HG02970 (cell line): ENCODE measurements at regions not wholly inside any gene's neighbourhood (a gene's known extent, or its start where the extent isn't known, plus 50 kb on each side); places are given as distances from the start of the nearest gene placed in this dataset.
"Not testable (repeated sequence)": the region's sequence is repeated elsewhere in the genome, so short reads cannot be mapped to it uniquely, and the experiment has no call there.

Experiments used
- ATAC-seq: cut with Tn5 transposase; IDR thresholded peaks from one replicate; pipeline ENCODE4 v1.9.1; 2021; ENCODE audit warnings: mild to moderate bottlenecking, moderate library complexity, moderate number of reproducible peaks; ENCODE audit not compliant: unreplicated experiment, low FRiP score

DNA sequence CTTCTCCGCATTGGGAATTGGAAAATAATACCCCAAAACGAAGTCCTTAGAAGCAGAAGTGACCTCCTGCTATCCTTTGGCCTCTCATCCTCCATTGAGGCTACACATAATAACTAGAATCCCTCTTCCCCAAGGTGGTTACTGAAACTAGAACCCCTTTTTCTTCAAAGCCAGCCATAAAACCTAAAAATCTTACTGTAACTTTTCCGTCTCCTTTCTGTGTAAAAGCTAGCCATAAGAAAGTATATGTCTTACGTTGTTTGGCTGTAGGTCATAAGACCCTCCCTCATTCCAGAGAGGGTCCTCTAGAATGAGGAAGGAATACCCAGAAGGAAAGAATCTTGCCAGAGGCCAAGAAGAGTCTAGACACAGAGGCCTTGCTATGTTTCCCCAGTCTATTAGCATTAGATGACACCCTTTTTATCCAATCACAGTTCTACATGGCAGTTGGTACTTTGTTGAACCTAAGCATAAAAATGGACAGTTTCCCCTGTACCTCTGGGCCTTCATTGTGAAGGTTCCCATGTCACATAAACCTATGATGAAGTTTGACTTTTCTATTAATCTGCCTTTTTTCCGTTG, 133.9 kb upstream of the BTN3A2 start:
- no peak for ATAC-seq

DNA sequence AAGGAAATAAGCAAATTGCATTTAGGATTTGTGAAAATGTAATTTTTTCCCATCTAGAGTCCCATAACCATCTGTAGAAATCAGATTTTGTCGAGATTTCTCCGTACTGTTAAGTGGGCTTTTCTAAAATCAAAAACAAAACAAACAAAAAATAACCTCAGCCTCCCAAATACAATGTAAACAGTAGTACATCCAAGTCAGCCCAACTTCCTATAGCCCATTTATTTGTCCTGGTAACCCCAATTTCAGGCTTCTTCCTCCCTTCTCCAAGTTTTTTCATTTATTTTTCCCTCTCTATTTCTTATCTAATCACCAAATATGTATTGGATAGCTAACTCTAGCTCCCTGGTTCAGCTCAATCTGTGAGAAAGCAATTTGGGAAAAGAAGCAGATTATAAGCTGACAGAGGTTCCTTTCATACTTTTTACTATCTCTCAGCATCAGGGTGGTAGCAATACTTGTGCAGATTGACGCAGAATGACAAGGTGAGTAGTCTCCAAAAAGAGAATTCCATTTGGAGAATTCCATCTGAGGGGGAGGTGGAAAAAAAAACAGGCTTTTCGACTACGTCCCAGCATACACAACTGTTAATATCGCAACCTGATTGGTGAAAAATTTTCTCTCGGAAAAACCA, 132.6 kb upstream of the BTN3A2 start:
- no peak for ATAC-seq

DNA sequence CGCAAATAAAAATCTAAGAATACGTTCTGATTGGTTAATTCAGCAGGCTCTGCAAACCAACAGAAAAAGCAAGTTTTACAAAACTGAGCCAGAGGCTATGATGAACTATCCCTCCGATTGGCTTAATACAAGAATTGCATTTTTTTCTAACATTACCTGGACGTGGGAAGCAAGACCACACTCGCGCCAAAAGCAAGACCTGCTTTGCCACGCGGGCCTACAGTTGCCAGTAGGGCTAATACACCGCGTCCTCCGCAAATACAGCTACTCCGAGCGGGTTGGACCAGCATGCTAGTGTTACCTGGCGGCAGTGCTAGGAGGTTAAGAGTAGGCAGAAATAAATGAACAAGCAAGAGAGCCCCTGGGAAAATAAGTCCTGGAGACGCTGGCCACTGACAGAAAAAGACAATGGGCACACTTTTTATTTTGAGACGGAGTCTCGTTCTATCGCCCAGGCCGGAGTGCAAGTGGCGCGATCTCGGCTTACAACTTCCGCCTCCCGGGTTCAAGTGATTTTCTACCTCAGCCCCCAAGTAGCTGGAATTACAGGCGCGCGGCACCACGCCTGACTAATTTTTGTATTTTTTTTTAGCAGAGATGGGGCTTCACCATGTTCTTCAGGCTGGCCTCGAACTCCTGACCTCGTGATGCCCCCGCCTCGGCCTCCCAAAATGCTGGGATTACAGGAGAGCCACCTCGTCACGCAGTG, 131.9 kb upstream of the BTN3A2 start:
- ATAC-seq = peak; percentile 13

DNA sequence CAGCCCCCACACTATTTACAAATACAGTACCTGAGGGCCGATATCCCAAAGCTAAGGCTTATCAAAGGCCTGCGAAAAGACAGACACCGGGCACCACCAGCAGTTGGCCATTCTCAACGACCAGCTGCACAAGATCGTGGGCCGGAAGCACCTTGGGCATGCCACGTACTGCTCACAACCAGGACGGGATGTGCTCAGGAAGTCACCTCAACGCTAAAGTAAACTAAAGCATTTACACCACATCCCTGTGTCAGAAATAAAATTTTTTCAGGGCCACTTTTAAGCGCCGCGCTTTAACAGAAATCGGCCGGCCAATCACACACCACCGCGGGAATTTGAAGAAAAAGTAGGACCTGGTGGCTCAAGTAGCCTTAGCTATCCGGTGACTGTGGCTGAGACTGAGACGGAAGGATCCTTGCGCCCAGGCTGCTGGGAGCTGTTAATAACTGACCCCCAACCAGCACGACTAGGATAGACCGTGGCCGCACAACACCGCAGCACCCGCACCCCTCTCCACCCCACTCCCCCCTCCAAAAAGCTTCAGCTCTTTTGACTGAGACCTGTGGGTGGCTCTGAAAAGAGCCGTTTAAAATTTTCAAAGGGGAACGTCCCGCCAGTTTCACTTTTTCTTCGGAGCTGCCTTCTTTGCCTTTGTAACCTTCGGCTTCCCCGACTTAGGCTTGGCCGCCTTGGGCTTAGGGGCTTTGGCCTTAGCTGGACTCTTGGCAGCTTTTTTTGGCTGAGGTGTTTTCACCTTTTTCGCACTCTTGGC, 131.2 kb upstream of the BTN3A2 start:
- peak; percentile 40 for ATAC-seq

DNA sequence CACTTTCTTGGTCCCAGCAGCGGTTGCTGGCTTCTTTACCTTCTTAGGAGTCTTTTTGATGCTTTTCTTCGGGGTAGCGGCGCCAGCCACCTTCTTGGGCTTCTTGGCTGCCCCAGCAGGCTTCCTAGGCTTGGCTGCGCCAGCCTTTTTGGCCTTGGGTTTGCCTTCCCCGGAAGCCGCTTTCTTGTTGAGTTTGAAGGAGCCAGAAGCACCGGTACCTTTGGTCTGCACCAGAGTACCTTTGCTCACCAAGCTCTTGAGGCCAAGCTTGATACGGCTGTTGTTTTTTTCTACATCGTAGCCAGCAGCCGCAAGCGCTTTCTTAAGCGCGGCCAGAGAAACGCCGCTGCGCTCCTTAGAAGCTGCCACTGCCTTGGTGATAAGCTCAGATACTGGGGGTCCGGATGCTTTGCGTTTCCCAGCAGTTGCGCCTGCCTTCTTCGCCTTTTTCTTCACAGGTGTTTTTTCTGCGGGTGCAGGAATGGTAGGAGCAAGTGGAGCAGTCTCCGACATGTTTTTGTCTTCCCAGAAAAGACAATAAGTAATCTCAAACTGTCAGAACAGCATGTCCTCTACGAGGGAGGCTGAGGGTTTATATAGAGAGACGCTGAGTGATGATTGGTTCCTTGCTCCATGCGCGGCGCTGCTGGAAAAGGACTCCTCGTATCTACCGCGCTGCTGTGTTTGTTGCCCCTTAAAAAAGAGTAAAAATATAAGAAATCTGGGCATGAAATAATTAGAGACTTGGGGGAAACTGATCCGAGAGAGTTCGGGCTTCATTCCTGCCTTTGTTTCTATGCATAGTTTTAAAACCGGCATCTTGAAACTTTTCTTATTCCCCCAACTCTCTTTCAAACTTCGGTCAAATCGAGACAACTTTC, 130.3 kb upstream of the BTN3A2 start:
- ATAC-seq = peak; percentile 36

DNA sequence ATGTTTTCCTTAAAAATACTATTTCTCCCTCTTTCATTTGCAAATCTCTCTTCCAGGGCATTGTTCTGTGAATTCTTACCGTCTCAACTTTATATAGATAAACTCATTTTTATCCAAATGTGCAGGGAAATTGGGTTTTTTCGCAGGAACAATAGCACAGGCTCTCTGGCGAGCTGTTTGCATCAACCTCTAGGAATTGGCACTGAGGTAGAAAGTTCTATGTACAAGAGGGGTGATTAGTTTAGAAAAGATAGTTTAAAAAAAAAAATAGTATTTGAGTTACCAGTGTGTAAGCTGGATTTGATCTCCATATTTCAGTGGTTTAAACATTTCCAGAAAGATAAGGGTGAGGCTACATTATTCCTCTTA, 129.7 kb upstream of the BTN3A2 start:
- no peak for ATAC-seq

DNA sequence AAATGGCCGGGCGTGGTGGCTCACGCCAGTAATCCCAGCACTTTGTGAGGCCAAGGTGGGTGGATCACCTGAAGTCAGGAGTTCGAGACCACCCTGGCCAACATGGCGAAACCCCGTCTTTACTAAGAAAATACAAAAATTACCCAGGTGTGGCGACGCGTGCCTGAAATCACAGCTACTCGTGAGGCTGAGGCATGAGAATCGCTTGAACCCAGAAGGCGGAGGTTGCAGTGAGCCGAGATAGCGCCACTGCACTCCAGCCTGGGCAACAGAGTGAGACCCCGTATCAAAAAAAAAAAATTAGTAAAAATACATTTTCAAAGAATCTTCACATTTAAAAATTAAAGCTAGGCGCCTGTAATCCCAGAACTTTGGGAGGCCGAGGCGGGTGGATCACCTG, 125.6 kb upstream of the BTN3A2 start:
- ATAC-seq = not testable (repeated sequence)

DNA sequence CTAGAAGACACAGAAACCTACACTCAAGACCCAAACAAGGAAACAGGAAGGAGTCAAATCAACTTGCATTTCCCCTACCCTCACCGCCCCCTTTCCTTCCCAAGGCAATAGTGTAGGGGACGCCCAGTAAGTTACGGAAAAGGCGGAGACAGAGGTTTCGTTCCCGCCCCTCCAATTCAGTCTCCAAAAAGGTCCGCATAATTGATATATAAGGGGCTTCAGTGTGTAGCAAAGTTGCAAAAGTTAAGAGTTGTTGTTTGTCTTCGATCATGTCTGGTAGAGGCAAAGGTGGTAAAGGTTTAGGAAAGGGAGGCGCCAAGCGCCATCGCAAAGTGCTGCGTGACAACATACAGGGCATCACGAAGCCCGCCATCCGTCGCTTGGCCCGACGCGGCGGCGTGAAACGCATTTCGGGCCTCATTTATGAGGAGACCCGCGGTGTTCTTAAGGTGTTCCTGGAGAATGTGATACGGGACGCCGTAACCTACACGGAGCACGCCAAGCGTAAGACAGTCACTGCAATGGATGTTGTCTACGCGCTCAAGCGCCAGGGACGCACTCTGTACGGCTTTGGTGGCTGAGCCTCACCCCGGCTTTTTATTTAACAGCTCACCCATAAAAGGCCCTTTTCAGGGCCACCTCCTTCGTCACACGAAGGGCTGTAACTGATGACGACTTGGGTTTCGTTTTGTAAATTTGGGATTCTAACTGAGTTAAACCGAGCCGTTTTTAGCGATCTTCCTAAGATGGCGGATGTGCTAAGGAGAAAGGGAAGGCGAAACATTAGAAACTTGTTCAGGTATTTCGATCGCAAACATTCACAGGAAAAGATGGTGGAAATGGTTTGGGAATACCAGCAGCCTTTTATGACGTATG, 124.6 kb upstream of the BTN3A2 start:
- peak; percentile 46 for ATAC-seq

DNA sequence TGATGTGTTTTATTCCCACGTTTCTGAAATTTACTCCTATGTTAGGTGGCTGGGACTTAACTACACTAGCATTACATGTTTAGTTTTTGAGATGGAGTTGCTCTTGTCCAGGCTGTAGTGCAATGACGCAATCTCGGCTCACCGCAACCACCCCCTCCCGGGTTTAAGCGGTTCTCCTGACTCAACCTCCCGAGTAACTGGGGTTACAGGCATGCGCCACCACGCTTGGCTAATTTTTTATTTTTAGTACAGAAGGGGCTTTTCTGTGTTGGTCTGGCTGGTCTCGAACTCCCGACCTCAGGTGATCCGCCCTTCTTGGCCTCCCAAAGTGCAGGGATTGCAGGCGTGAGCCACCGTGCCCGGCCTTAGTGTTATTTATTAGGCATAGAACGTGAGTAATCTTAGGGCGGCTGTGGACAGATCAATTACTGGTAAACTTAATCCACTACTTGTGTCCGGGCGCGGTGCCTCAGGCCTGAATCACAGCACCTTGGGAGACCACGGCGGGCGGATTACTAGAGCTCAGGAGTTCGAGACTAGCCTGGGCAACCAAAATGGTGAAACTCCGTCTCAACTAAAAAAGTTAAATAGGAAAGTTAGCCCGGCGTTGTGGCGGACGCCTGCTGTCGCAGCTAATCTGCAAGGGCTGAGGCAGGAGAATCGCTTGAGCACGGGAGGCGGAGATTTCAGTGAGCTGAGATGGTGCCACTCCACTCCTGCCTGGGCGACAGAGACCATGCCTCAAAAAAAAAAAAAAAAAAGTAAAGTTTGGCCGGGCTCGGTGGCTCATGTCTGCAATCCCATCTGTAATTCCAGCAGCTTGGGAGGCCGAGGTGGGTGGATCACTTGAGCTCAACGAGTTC, 123.7 kb upstream of the BTN3A2 start:
- no peak for ATAC-seq

DNA sequence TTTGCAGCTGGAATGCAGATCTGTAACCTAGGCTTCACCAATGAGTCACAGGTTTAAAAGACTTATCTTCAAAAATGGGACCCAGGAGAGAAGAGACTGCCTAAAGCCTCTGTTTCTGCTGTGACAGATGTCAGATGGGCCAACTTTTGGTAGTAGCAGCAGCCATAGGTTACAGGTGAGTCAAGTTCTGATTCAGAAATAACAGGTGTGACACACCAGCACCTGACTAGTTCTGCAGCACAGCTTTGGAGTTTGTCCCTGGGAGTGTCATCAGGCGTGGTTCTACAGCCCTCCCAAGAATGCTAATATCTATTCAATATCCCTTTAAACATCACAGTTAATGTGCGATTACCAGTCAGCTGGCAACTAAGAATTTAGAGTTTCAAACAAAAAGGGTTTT, 121.9 kb upstream of the BTN3A2 start:
- no peak for ATAC-seq

DNA sequence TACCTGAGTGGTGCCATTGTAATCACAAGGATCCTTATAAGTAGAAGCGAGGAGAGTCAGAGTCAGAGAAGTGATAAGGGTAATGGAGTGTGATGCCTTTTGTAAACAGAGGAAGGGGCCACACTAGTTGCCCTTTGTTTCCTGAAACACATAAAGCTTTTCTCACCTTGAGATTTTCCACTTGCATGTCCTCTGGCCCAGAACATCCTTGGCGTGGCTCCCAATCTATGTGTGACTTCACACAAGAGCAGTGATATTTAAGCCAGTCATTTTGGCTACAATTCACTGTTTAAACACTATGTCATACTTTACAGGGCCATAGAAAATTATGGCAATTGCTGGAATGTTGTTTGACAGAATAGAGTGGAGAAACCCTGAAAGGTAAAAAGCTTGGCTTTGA, 121.2 kb upstream of the BTN3A2 start:
- ATAC-seq = no peak

DNA sequence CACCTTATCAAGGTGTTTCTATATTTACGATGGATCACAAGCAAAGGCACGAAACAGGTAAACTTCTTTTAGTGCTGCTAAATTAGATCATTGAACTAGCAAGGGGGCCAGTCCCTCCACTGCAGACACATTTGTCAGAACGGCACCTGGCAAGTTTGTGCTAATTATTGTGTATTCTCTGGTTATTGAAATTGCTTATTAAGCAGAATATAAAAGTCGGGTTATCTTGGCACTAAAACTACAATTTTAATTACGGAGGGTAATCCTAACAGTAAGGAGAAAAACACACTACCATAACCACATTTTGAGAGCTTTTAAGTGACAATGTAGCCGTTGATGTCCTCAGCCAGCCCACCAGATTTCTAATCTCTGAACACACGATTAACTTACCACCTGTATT, 118.9 kb upstream of the BTN3A2 start:
- no peak for ATAC-seq

DNA sequence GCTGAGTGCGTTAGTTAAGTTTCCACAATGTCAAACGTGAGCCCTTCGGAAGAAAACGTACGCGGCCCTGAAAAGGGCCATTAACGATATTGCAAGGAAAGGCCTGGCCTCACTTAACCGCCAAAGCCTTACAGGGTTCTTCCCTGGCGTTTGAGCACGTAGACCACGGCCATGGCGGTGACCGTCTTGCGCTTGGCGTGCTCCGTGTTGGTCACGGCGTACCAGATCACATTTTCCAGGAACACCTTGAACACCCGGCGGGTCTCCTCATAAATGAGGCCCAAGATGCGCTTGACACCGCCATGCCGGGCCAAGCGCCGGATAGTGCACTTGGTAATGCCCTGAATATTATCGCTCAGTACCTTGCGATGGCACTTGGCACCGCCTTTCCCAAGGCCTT, 118.4 kb upstream of the BTN3A2 start:
- no peak for ATAC-seq

DNA sequence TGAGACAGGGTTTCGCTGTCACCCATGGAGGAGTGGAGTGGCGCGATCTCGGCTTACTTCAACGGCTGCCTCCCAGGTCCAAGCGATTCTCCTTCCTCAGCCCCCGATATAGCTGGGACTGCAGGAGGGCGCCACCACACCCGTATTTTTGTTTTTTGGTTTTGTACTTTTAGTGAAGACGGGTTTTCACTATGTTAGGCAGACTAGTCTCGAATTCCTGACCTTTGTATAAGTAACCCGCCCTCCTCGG, 115.4 kb upstream of the BTN3A2 start:
- no peak for ATAC-seq

DNA sequence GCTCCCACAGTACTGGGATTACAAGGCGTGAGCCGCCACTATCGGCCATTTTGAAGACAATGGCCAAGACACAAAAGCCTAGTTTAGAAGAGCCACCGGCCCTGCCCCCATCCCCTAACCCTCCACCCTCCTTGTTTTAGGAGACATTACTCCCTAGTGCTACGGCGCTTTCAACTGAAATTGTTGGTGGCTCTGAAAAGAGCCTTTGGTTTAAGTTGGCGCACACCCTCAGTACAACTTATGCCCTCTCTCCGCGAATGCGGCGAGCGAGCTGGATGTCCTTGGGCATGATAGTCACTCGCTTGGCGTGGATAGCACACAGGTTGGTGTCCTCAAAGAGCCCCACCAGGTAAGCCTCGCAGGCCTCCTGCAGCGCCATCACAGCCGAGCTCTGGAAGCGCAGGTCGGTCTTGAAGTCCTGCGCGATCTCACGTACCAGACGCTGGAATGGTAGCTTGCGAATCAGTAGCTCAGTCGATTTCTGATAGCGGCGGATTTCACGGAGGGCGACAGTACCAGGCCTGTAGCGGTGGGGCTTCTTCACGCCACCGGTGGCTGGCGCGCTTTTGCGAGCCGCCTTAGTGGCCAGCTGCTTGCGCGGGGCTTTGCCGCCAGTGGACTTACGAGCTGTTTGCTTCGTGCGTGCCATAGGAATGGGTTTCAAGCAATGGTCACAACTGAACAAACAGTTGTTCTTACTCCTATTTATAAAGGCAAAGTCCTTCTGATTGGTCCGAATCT, 114.9 kb upstream of the BTN3A2 start:
- peak; percentile 30 for ATAC-seq

DNA sequence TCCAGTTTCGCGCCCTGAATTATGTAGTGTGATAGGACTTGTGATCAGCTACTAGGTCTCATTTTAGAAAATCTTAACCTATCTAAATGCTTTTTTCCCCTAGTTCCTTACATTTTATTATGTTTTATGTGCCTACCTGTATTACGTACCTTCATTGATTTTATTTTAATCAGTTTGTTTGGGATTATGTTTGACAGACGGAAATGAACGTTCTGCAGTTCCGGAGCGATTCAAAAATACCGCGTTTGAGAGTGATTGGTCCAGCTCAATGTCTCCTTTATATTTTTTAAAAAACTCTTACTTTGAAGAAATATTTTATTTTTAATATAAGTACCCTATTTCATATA, 114.3 kb upstream of the BTN3A2 start:
- ATAC-seq = peak; percentile 7

DNA sequence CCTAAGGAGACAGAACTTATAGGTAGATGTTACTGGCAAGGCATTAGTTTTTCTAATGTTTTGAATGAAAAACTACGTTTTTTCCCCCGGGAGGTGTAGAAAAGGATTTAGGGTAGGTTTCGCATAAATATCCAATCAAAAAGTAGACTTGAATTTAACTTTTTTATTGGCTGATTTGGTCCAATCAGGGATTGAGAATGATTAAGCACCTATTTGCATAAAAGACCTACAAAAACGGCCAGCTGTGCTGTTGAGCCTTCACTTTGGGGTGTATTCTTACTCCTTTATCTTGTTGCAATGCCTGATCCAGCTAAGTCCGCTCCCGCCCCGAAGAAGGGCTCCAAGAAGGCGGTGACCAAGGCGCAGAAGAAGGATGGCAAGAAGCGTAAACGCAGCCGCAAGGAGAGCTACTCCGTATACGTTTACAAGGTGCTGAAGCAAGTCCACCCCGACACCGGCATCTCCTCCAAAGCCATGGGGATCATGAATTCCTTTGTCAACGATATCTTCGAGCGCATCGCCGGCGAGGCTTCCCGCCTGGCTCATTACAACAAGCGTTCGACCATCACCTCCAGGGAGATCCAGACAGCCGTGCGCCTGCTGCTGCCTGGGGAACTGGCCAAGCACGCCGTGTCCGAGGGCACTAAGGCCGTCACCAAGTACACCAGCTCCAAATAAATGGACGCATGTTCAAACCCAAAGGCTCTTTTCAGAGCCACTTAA, 113.5 kb upstream of the BTN3A2 start:
- ATAC-seq = no peak

DNA sequence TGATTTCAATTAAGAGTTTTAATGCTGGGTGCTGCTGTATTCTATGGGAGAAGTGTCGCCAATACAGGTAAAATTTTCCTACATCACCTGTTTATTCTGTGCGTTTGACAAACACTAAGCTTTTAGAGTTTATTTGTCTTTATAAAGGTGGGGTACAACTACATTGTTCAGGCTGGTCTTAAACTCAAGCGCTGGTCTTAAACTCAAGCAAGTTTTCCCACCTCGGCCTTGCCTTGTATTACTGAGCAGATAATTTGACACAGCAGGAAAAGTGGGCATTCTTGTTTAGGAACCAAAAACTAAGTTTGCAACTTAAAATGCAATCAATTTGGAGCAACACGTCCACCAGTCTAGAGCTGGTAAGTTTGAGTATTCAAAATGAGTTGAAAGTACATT, 112.9 kb upstream of the BTN3A2 start:
- ATAC-seq = no peak
